Upper lobe of left lung (tissue), 4 donors: ENCODE measurements at regions not wholly inside any gene's neighbourhood (a gene's known extent, or its start where the extent isn't known, plus 50 kb on each side); places are given as distances from the start of the nearest gene placed in this dataset.

ENCODE experiments used
- EP300 ChIP-seq, 4 donors: sonication (generic); formaldehyde crosslinking; IDR thresholded peaks; one replicate each; pipeline ENCODE4 v1.5.1; 2017; ENCODE audit warnings: antibody characterized with exemption in 4 of 4, control low read depth in 2 of 4
- POLR2A ChIP-seq, 4 donors: fragments of 450-650 bp; IDR thresholded peaks; one replicate each; pipeline ENCODE4 v1.5.1; 2016 to 2017; ENCODE audit warnings: antibody characterized with exemption in 4 of 4, mild to moderate bottlenecking in 2 of 4
- POLR2AphosphoS5 ChIP-seq, 2 donors: sonication (generic); formaldehyde crosslinking; IDR thresholded peaks; one replicate each; pipeline ENCODE4 v1.5.1; 2017; ENCODE audit warnings: antibody characterized with exemption in 2 of 2
- TF ChIP-seq, protein P1 (sequence below), 6 experiments: fragments of 450-650 bp in 4 of 6; fragments of 200-600 bp in 2 of 6; sonication (generic) in 2 of 6; IDR thresholded peaks; one replicate each; pipeline ENCODE4 v1.5.1; 2016 to 2019; ENCODE audit warnings: antibody characterized with exemption in 6 of 6

DNA sequence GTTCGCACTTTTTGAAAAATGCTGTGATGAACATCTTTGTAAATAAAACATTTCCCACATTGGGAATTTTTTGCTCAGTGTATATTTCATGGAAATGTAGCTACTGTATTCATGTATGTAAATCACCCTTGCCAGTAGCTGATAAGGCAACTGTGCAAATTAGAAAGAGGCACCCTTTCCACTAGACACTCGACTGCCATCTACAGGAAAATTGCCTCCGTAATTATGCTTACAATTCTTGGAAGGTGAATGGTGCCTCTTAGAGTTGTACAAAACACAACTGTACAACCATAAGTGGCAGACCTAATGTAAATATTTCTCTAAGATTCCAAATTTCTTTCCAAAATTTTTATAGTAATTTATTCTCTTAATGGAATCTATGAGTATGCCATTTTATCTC is 491.7 kb downstream of the CCSER2 start:
- no peak for TF ChIP-seq EP300 (IDR thresholded peaks at IDR 0.05)
- TF ChIP-seq, protein P1, sequence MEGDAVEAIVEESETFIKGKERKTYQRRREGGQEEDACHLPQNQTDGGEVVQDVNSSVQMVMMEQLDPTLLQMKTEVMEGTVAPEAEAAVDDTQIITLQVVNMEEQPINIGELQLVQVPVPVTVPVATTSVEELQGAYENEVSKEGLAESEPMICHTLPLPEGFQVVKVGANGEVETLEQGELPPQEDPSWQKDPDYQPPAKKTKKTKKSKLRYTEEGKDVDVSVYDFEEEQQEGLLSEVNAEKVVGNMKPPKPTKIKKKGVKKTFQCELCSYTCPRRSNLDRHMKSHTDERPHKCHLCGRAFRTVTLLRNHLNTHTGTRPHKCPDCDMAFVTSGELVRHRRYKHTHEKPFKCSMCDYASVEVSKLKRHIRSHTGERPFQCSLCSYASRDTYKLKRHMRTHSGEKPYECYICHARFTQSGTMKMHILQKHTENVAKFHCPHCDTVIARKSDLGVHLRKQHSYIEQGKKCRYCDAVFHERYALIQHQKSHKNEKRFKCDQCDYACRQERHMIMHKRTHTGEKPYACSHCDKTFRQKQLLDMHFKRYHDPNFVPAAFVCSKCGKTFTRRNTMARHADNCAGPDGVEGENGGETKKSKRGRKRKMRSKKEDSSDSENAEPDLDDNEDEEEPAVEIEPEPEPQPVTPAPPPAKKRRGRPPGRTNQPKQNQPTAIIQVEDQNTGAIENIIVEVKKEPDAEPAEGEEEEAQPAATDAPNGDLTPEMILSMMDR (IDR thresholded peaks at IDR 0.05), result no peak
- TF ChIP-seq POLR2A (IDR thresholded peaks at IDR 0.05), result no peak
- no peak for TF ChIP-seq POLR2AphosphoS5 (IDR thresholded peaks at IDR 0.05)
